ENCODE measurements at regions not wholly inside any gene's neighbourhood (a gene's known extent, or its start where the extent isn't known, plus 50 kb on each side); places are given as distances from the start of the nearest gene placed in this dataset.

DNA sequence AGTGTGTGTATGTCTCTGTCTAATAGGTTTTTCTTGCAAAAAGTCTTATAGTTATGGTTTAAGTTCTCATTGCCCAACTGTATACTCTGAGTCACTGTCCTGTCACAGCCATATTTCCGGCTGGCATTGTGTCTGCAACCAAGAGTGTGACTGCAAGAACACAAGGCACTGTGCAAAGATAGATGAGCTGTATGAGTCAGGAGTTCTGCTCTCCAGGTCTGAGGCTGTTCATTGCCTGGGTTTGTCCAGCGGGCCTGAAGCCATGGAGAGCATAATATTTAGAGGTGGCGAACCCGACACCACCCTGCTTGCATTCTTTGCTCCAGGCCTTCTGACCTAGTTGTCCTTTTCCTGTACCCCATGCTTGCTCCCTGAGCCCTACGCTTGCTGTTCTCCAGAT, 50.9 kb upstream of the CNIH3 start:
- peak; percentile 95 to 99 for ATAC-seq
- ChIA-PET POLR2A (no interaction called here), CTCF (interaction anchor here (0.6 to 1.1 kb wide), 2 partner anchors 51 to 1387 kb away, joined by 3 to 4 read pairs; no protein-coding TSS in a partner anchor)
- Histone ChIP-seq H3K4me2 (peak overlapping the region; percentile 55), H3K4me3 (no peak overlapping the region), H3K9me3 (peaks cover 6% of the 10 kb centered on the region; the same call in 1 of the 3 replicates), H3K4me1 (peaks cover 19% of the 10 kb centered on the region), H3K27ac (peak overlapping the region; percentile 60 to 77)
- peak; percentile 62 to 74 for DNase-seq (ENCODE audit: low read depth in 1 of 2, low spot score in 1 of 2)
- 23% methylated on average over 5 of the region's 5 CpGs for WGBS (ENCODE audit: missing lambda C conversion rate)
- FAIRE-seq: no peak
- TF ChIP-seq, protein P1, sequence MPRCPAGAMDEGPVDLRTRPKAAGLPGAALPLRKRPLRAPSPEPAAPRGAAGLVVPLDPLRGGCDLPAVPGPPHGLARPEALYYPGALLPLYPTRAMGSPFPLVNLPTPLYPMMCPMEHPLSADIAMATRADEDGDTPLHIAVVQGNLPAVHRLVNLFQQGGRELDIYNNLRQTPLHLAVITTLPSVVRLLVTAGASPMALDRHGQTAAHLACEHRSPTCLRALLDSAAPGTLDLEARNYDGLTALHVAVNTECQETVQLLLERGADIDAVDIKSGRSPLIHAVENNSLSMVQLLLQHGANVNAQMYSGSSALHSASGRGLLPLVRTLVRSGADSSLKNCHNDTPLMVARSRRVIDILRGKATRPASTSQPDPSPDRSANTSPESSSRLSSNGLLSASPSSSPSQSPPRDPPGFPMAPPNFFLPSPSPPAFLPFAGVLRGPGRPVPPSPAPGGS (IDR thresholded peaks at IDR 0.05): no peak
- no peak for TF ChIP-seq CBX2 (IDR thresholded peaks at IDR 0.05; ENCODE audit: borderline replicate concordance, low read depth)
- no peak for TF ChIP-seq HDAC2 (IDR thresholded peaks at IDR 0.05)
- TF ChIP-seq, protein P2, sequence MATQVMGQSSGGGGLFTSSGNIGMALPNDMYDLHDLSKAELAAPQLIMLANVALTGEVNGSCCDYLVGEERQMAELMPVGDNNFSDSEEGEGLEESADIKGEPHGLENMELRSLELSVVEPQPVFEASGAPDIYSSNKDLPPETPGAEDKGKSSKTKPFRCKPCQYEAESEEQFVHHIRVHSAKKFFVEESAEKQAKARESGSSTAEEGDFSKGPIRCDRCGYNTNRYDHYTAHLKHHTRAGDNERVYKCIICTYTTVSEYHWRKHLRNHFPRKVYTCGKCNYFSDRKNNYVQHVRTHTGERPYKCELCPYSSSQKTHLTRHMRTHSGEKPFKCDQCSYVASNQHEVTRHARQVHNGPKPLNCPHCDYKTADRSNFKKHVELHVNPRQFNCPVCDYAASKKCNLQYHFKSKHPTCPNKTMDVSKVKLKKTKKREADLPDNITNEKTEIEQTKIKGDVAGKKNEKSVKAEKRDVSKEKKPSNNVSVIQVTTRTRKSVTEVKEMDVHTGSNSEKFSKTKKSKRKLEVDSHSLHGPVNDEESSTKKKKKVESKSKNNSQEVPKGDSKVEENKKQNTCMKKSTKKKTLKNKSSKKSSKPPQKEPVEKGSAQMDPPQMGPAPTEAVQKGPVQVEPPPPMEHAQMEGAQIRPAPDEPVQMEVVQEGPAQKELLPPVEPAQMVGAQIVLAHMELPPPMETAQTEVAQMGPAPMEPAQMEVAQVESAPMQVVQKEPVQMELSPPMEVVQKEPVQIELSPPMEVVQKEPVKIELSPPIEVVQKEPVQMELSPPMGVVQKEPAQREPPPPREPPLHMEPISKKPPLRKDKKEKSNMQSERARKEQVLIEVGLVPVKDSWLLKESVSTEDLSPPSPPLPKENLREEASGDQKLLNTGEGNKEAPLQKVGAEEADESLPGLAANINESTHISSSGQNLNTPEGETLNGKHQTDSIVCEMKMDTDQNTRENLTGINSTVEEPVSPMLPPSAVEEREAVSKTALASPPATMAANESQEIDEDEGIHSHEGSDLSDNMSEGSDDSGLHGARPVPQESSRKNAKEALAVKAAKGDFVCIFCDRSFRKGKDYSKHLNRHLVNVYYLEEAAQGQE (IDR thresholded peaks at IDR 0.05): no peak
- no peak for TF ChIP-seq HOXA7 (CRISPR knock-in tag; IDR thresholded peaks at IDR 0.05)
- no peak for TF ChIP-seq BHLHE40 (IDR thresholded peaks at IDR 0.05; ENCODE audit: low read depth, low read length)
- TF ChIP-seq, protein P3, sequence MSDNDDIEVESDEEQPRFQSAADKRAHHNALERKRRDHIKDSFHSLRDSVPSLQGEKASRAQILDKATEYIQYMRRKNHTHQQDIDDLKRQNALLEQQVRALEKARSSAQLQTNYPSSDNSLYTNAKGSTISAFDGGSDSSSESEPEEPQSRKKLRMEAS (IDR thresholded peaks at IDR 0.05): 0 out of 2 replicates have a peak, but pooled peaks have one; percentile 17
- TF ChIP-seq, protein P4, sequence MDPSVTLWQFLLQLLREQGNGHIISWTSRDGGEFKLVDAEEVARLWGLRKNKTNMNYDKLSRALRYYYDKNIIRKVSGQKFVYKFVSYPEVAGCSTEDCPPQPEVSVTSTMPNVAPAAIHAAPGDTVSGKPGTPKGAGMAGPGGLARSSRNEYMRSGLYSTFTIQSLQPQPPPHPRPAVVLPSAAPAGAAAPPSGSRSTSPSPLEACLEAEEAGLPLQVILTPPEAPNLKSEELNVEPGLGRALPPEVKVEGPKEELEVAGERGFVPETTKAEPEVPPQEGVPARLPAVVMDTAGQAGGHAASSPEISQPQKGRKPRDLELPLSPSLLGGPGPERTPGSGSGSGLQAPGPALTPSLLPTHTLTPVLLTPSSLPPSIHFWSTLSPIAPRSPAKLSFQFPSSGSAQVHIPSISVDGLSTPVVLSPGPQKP (IDR thresholded peaks at IDR 0.05; ENCODE audit: low read depth, low read length): no peak
- TF ChIP-seq ZSCAN20 (CRISPR knock-in tag; IDR thresholded peaks at IDR 0.05): no peak
- TF ChIP-seq RCOR1 (IDR thresholded peaks at IDR 0.05; ENCODE audit: low read depth, low read length): no peak
- TF ChIP-seq CEBPB (IDR thresholded peaks at IDR 0.05): peak; percentile 65 to 68; a peak in 3 of 4 replicates
- no peak for TF ChIP-seq EP300 (IDR thresholded peaks at IDR 0.05)
- TF ChIP-seq PHF8 (IDR thresholded peaks at IDR 0.05; ENCODE audit: borderline replicate concordance, low read depth): no peak
- peak; percentile 60 for TF ChIP-seq FOSL2 (IDR thresholded peaks at IDR 0.05)
- TF ChIP-seq FOSL2 (CRISPR knock-in tag; IDR thresholded peaks at IDR 0.05): peak; percentile 77
- TF ChIP-seq RFX5 (IDR thresholded peaks at IDR 0.05): no peak
- TF ChIP-seq CHD4 (IDR thresholded peaks at IDR 0.05; ENCODE audit: borderline replicate concordance): no peak
- no peak for TF ChIP-seq HOXB13 (CRISPR knock-in tag; IDR thresholded peaks at IDR 0.05; ENCODE audit: low read depth)
- TF ChIP-seq JUNB (IDR thresholded peaks at IDR 0.05): 0 out of 2 replicates have a peak, but pooled peaks have one; percentile 48
- TF ChIP-seq NR3C1 (IDR thresholded peaks at IDR 0.05): no peak
- TF ChIP-seq ZFP36 (IDR thresholded peaks at IDR 0.05; ENCODE audit: borderline replicate concordance, partially characterized antibody): no peak
- TF ChIP-seq POLR2AphosphoS2 (conservative IDR thresholded peaks at IDR 0.05; ENCODE audit: low read length): no peak
- no peak for TF ChIP-seq ZC3H11A (IDR thresholded peaks at IDR 0.05)
- no peak for TF ChIP-seq RNF2 (IDR thresholded peaks at IDR 0.05; ENCODE audit: borderline replicate concordance, low read depth)
- no peak for TF ChIP-seq TP53 (CRISPR knock-in tag; IDR thresholded peaks at IDR 0.05)
- TF ChIP-seq, protein P5, sequence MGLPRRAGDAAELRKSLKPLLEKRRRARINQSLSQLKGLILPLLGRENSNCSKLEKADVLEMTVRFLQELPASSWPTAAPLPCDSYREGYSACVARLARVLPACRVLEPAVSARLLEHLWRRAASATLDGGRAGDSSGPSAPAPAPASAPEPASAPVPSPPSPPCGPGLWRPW (IDR thresholded peaks at IDR 0.05): no peak
- no peak for TF ChIP-seq CHD2 (IDR thresholded peaks at IDR 0.05; ENCODE audit: low read length, partially characterized antibody)
- no peak for TF ChIP-seq EHF (CRISPR knock-in tag; IDR thresholded peaks at IDR 0.05)
- TF ChIP-seq CBX8 (IDR thresholded peaks at IDR 0.05): no peak
- TF ChIP-seq HEYL (CRISPR knock-in tag; IDR thresholded peaks at IDR 0.05): no peak
- TF ChIP-seq, protein P6, sequence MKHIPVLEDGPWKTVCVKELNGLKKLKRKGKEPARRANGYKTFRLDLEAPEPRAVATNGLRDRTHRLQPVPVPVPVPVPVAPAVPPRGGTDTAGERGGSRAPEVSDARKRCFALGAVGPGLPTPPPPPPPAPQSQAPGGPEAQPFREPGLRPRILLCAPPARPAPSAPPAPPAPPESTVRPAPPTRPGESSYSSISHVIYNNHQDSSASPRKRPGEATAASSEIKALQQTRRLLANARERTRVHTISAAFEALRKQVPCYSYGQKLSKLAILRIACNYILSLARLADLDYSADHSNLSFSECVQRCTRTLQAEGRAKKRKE (CRISPR knock-in tag; IDR thresholded peaks at IDR 0.05; ENCODE audit: low read depth): no peak
- TF ChIP-seq KDM1A (IDR thresholded peaks at IDR 0.05; ENCODE audit: low read depth): no peak
- no peak for TF ChIP-seq GATA3 (IDR thresholded peaks at IDR 0.05; ENCODE audit: borderline replicate concordance)
- TF ChIP-seq, protein P7, sequence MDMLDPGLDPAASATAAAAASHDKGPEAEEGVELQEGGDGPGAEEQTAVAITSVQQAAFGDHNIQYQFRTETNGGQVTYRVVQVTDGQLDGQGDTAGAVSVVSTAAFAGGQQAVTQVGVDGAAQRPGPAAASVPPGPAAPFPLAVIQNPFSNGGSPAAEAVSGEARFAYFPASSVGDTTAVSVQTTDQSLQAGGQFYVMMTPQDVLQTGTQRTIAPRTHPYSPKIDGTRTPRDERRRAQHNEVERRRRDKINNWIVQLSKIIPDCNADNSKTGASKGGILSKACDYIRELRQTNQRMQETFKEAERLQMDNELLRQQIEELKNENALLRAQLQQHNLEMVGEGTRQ (IDR thresholded peaks at IDR 0.05): no peak
- TF ChIP-seq TFCP2L1 (CRISPR knock-in tag; IDR thresholded peaks at IDR 0.05): no peak
- TF ChIP-seq HOXB5 (CRISPR knock-in tag; IDR thresholded peaks at IDR 0.05): no peak

Measured in A549 (cell line).